GM23248 (cell line): ENCODE measurements at regions not wholly inside any gene's neighbourhood (a gene's known extent, or its start where the extent isn't known, plus 50 kb on each side); places are given as distances from the start of the nearest gene placed in this dataset.

ENCODE experiments used
- EZH2 ChIP-seq: fragments of 200-600 bp; sonication (generic); IDR thresholded peaks from 2 replicates; pipeline ENCODE4 v1.6.1; 2018; ENCODE audit warnings: antibody characterized with exemption, mild to moderate bottlenecking; ENCODE audit not compliant: insufficient read depth, poor library complexity, severe bottlenecking
- EZH2phosphoT487 ChIP-seq: fragments of 200-600 bp; sonication (generic); IDR thresholded peaks from 2 replicates; pipeline ENCODE4 v1.6.1; 2018; ENCODE audit warnings: antibody characterized with exemption, moderate library complexity, mild to moderate bottlenecking, low read depth; ENCODE audit not compliant: insufficient read depth

GRCh38 chr4:158327525-158327924 lies 117.2 kb downstream of the TMEM144 start:
- TF ChIP-seq EZH2: no peak
- no peak for TF ChIP-seq EZH2phosphoT487
